ENCODE measurements at regions not wholly inside any gene's neighbourhood (a gene's known extent, or its start where the extent isn't known, plus 50 kb on each side); places are given as distances from the start of the nearest gene placed in this dataset.

DNA sequence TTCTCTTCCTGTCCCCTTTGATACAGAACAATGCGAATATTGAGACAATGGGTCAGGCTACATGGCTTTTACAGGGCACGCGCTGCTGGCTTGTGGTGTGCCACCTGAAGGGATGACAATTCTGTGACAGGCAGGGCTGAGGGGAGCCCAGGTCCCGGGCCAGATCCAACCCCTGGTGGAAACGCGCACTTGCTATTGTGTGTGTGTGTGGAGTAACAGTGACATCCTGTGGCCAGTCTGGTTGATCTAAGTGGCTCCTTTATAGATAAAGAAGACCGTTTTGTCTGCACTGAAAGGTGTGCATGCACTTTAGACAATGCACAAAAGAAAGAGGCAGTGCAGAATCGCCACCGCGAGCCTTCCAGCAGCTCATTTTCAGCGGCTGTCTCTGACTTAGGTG, 273.6 kb downstream of the HRH4 start:
- DNase-seq (ENCODE audit: low read depth): no peak

DNA sequence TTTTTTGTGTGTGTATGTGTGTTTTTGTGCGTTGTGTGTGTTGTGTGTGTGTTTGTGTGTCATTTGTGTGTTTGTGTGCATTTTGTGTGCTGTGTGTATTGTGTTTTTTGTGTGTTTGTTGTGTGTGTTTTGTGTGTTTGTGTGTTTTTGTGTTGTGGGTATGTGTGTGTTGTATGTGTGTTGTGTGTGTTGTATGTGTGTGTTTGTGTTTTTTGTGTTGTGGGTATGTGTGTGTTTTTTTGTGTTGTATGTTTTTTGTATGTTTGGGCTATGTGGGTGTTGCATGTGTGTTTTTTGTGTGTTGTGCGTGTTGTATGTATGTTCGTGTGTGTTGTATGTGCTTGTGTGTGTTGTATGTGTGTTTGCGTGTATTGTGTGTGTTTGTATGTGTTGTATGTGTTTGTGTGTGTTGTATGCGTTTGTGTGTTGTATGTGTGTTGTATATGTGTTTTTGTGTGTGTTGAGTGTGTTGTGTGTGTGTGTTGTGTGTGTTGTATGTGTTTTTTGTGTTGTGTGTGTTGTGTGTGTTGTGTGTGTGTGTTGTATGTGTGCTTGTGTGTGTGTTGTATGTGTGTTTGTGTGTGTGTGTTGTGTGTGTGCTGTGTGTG, 275.3 kb downstream of the HRH4 start:
- no peak for DNase-seq (ENCODE audit: low read depth)

DNA sequence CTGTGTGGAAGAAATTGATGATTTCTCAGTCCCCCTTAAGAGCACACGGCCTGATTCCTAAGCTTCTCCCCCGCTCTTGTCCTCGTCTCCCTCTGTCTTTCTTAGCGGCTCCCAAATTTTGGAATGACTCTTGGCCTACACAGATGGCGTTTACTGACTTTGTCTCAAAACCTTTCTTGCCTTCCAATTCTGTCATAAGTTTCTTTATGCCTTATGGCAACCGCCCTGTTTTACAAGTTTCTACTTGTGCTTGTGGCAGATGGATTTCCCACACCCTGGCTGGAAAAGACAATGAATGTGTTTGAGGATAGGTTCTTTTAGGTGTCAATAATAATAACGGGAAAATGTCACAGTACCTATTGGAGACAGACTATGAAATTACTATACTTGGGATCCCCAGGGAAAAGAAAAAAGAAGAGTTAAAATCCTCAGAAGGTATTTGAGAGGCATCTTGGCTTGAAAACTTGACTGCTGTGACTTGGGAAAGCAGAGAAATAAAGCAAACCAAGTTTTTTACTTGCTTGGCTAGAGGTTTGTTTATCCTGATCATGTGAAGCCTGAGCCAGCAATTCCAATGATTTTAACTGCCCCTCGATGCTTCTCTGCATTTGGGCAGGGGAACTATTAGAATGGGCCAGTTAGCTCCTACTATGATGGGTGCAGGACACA, 276.4 kb downstream of the HRH4 start:
- no peak for DNase-seq (ENCODE audit: low read depth)

DNA sequence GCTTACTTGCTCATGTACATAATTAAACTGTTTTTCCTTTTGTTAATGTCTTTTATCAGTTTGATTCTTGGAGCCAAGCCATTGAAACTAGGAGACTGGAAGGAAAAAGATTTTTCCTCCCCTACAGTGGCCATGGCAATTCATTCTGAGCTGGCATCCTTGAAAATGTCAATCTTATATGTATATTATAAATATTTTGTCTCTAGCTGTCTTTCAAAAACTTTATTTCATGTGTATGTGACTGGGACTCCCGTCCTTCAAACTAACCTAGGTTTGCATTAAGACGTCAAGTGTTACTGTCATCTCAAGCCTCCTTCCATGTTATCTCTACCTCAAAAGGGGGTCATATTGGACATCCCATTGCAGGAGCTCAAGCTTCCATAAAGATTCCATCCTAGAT, 280.4 kb downstream of the HRH4 start:
- no peak for DNase-seq (ENCODE audit: low read depth)

DNA sequence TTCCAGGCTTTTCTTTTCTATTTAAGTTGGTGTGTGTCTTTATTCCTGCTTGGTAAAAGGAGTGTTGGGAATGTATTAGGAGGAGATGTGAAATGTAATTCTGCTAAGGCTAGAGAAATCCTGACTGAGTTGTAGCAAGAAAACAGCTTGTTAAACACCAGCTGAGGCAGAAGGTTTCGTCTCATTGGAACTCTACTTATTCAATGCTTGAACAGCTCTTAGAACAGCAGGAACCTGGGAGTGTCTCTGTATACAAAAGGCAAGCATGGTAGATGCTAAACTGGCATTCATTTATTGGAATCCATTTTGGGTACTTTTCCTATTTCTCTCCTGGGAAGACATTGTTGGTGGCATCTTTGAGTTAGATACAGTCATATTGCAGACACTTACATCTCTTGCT, 280.9 kb downstream of the HRH4 start:
- DNase-seq (ENCODE audit: low read depth): no peak

DNA sequence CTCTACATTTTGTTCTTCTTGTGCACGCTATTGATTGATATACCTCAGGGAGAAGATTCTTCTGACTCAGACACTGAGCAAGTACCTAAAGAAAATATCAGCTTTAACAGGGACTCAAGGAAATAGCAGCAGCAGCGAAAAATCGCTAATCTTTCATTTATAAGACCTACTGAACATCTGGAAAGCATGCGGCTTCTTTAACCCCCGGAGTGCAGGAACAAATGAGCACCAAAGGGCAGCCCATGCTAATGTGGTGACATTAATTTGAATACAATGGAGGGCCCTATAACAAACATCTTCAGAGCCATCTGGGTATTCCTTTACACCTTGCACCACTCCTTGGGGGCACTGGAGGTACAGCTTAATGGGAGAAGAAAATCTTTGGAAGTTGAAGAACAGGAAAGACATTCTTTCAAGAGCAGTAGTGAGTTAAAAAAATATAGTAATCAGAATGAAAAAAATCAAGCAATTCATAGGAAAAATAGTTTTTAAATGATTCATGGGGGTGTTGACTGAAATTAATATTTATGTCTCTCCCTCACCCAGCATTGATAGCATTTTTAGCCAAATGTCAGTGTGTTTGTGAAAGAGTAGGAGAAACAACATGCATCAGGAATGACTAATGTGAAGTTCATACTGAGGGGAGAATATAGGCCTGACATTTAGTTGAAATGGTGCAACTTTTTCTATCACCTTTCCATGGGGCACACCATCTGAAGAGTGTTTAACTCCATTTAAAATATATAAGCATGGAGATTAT, 281.7 kb downstream of the HRH4 start:
- DNase-seq (ENCODE audit: low read depth): peak; percentile 7

DNA sequence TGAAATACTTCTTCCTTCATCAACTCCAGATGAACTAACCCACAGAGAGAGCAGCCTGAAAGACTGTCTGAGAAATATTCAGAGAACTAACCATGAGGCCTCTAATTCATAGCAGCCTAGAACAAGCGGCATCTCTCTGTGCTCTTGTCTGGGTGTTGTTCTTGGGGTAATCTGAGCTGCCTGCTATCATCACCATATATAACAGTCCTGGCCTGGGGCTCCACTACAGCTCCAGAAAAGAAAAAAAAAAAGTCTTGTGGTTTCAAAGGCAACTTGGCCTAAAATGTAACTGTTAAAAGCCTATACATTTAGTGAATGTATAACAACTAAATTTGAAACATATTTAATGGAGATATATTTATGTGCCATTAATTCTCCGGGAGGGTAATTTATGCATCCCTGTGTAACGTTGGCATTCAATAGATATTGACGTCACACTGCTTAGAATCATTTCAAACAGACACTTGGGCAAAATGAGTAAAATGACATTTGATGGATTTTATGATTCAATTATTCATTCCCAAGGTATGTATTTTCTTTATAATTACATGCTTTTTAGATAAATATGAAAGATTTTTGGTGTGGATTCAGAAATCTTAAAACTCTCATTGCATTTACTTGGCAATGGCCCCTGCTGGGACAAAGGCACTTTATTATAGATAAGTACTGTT, 294.3 kb downstream of the HRH4 start:
- DNase-seq (ENCODE audit: low read depth): no peak

DNA sequence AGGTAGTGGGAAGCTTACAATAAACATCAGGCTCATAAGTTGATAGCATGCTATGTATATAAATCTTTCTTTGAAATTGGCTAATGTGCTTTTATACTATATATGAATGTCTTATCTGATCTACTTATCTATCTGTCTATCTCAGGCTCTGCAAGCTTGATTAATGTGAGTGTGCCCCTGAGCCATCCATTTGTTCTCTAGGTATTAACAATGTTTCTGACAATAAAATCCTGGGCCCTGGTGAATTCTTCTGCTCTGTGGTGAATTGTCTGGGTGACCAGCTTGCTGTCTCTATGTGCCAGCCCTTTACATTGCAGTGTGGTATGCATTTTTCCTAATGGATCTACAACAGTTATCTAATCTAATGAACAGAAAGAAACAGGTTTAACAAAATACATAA, 295.9 kb downstream of the HRH4 start:
- DNase-seq (ENCODE audit: low read depth): no peak

DNA sequence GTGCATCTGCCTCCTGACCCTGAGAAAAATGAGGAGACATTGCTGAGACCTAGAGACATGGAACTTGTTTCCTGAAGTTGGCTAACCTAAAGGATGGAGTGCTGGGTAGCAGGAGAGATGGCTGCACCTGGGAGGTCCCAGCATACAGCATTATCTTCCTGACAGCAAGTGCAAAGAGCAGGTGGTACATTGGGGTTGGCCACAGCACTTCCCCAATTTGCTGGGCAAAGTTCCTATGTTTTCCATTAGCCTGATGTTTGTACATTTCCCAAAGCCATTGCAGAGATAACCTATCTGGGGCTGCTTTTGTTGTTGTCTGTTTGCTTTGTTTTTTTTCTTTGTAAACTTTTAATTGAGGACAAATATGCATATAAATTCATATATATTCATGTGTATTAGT, 296.7 kb downstream of the HRH4 start:
- DNase-seq (ENCODE audit: low read depth): no peak

DNA sequence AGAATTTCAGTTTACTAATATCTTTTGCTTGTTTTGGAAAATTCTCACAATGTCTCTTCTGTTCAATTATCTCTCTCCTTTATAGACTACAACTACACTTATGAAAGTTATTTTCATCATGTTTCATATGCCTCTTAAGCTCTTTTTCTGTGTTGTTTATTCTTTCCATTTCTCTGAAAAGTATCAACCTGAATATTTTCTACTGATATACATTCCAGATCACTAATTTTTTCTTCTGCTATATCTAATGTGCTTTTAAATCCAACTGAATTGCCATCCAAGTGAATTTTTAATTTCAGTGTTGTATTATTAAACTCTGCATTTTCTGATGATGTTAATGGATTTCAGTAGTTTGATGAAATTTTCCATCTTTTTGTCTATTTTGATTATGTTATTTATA, 301.3 kb downstream of the HRH4 start:
- no peak for DNase-seq (ENCODE audit: low read depth)

DNA sequence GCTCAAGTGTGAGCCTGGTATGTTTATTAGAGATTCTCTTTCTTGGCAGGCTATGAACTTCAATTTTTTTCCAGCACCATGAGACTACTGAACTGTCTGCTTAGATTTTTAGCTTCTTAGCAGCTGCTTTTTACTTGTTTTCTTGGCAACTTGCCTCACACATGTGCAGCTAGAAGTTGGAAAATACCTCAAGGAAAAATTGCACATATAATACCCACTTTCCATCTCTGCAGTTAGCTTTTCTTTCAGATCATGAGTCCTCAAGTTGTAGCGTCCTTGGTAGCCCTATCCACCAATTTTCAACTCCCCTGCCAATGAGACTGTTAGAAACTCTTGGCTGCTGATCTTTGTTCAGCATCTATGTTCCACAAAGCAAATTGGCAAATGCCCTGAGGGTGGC, 302.1 kb downstream of the HRH4 start:
- no peak for DNase-seq (ENCODE audit: low read depth)

DNA sequence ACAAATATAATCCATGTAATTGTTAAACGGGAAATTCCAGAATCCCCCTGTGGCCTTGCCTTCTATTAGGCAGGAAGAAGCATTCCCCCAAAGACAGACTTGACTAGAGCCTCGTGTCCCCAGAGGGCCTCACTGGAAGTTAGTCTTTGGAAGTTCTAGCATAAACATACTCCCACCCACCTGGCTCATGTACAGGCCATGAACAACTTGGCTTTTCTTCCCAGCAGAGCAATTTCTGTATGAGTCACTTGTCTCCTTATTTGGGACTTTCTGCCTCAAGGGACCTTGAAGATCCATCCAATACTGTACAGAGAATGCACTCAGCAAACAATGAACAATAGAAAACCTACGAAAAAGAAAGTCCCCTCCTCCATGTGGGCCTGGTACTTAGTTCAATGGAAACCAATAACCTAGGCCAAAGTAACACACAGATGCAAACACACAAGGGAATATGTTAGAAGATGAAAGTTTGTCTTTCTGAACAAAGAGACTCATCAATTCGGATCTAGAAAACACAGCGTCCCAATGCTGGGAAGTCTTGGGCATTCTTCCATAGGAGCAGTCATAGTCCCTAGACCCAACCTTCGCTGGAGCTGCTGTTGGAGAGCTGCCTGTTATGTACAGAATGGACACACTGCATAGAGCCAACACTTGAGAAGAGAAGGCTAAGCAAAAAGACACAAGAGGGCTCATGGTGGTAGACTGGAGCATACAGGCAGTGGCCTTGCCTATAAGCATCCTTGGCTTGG, 303.5 kb downstream of the HRH4 start:
- no peak for DNase-seq (ENCODE audit: low read depth)

DNA sequence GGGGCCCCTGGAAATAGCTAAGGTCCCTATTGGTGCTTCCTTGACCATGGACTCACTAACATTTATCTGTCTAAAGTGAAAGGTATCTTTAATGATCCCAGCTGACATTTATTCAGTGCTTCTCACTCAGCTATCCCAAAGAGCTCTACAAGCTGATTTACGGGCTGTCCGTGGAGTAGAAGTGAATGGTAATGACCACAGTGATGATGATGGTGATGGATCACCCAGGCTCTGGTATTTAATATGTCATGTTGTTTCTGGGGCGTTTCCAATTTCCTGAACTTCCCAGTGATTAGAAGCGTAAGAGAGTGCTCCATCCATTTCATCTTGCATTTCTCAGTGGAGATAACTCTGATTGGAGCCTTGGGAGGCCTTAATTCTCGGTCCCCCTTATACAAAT, 304.3 kb downstream of the HRH4 start:
- DNase-seq (ENCODE audit: low read depth): no peak

DNA sequence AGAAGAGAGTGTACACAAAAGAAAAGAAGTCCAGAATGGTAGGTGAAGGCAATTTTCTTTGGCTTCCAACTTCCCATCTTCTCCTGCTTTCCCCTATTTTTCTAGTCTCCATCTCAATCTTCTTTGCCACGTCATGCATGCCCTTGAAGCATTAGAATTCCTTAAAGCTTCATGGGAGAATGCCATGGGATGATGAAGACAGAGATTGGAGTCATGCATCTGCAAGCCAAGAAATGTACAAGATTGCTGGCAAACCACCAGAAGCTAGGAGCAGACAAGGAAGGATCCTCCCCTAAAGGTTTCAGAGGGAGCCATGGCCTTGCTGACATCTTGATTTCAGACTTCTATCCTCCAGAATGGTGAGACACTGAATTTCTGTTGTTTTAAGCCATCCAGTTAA, 305.9 kb downstream of the HRH4 start:
- DNase-seq (ENCODE audit: low read depth): no peak

DNA sequence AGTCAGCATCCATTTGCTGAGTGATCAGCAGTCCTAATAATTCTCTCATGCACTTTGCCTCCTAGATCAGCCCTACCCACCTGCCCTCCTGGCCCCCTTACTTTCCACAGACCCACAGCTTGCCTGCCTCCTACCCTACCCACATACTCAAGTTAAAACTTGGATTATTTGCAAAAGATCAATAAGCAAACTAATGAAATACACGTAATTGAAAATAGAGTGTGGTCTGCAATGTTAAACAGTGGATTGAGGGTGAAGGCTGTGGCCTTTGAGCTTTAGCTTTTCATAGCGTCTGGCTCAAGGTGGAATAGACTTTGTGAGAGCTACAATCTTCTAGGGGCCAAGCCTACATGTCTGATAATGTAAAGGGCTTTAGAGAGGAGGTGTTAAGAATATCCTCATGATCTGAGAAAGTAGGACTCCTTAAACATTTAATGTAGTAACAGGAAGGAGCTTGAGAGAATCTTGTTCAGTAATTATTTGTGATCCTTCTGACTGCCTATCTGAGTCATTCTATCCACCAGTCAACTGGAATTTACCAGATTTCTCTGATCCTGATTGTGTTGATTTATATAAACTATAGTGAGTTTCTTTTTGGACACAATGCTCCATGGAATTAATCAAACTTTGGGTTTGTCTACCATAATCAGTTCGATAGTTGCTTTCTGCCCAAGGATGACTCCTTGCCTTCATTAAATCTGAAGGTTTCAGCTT, 310.0 kb downstream of the HRH4 start:
- DNase-seq (ENCODE audit: low read depth): no peak

DNA sequence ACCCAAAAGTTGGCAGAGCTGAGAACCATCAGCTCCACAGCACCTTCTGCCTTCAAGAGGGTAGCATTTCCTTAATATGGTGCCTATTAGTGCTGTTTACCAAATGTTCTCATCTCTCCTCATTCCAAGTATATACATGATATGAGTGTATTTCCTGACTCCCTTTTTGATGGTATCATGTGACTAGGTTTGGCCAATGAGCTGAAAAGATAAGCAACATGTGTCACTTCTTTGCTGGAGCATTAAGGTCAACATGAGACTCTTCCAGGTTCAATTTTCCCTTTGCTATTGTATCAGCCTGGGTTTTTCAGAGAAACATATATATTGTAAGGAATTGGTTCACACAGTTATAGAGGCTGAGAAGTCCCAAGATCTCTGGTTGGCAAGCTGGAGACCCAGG, 310.9 kb downstream of the HRH4 start:
- DNase-seq (ENCODE audit: low read depth): no peak

DNA sequence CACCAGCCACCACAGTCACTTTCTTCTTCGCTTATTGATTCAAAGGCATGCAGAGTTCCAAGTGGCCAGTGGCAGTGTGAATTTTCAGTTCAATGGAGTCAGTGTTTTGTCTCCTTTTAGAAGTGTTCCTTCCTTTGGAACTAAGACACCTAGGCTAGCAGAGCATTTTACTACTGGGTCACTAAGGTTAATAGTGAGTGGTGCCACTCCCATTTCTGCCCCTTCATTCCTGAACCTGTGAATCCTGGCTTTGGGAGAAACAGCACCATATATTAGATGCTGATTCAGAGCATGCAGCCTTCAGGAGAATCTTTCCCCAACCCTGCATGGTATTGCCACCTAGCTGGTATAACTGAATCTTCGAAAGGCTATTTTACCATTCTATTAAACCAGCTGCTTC, 312.7 kb downstream of the HRH4 start:
- DNase-seq (ENCODE audit: low read depth): no peak

DNA sequence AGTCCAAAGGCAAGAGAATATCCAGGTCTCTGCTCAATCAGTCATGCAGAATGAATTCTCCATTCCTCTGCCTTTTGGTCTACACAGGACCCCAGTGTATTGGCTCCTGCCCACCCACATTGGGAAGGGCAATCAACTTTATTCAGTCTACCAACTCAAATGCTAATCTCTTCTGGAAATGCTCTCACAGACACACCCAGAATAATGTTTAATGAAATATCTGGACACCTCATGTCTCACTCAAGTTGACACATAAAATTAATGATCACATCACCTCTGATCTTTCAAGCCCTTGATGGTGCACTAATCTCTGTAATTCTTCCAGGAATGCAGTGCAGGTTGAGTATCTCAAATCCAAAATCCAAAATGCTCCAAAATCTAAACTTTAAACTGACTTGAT, 315.6 kb downstream of the HRH4 start:
- no peak for DNase-seq (ENCODE audit: low read depth)

DNA sequence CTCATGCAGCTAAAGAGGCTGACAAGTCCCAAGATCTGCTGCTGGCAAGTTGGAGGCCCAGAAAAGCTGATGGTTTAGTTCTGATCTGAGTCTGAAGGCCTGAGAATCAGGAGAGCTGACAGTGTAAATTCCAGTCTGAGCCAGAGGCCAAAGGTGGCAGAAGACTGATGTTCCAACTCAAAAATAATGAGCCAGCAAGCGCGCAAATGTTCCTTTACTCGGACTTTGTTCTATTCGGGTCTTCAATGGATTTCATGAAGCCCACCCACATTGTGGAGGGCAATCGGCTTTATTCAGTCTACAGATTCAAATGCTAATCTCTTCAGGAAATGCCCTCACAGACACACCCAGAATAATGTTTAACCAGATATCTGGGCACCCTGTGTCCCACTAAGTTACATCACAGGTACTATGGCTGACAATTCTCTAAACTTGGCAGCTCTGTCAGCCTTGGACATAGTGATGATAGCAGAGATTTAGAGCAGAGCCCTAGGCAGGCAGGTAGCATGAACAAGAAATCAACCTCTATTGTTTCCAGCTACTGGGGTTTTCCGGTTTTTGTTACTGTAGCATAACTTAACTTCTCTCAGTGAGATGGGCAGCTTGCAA, 318.5 kb downstream of the HRH4 start:
- no peak for DNase-seq (ENCODE audit: low read depth)

DNA sequence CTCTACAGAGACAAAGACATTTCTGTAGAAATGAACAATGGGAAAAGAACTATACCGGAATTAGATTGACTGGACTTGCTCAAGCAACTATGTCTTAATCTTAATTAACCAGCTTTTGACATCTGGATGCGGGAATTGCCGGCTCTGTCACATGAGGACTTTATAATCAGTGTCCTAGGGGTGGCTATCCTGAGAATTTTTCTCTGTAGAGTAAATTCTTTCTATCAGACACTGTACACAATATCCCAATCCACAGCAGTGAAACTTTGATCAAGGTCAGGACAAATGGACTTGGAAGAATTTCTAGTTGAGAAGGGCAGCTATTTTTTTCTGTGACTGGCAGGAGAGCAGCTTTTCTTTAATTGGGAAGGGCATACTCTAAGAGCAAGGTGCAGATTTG, 322.1 kb downstream of the HRH4 start:
- DNase-seq (ENCODE audit: low read depth): no peak

DNA sequence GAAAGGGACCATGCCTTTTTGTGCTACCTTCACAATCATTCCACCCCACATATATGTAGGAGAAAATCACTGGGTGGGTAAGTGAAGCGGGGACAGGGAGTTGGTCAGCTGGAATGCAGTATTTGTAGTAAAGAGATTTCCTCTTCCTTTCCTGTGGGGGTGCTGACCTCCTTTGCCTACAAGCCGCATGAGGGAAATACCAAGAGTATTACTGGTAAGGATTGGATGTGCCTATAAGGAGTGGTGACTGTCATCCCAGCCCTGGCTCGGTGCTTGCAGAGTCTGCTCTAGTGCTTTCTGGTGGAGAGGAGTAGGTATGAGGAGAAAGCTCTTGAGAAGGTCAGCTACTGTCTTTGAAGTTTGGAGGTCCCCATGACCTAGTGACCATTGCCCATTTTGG, 324.6 kb downstream of the HRH4 start:
- no peak for DNase-seq (ENCODE audit: low read depth)
